ENCODE measurements at regions not wholly inside any gene's neighbourhood (a gene's known extent, or its start where the extent isn't known, plus 50 kb on each side); places are given as distances from the start of the nearest gene placed in this dataset.

DNA sequence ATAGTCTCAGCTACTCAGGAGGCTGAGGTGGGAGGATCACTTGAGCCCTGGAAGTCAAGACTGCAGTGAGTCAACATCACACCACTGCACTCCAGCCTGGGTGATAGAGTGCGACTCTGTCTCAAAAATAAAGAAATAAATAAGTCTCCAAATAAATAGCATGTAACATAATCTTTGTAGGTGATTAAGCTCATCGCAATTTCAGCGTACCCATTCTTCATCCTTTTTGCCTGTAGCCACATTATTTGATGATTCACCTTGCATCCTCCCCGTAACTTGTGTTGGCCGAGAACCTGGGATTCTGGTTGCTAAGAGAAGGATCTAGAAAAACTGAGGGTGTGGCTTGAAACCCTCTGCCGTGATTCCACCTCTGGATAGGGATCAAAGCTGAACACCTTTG, 115.1 kb downstream of the GALC start:
- TF ChIP-seq, protein P1, sequence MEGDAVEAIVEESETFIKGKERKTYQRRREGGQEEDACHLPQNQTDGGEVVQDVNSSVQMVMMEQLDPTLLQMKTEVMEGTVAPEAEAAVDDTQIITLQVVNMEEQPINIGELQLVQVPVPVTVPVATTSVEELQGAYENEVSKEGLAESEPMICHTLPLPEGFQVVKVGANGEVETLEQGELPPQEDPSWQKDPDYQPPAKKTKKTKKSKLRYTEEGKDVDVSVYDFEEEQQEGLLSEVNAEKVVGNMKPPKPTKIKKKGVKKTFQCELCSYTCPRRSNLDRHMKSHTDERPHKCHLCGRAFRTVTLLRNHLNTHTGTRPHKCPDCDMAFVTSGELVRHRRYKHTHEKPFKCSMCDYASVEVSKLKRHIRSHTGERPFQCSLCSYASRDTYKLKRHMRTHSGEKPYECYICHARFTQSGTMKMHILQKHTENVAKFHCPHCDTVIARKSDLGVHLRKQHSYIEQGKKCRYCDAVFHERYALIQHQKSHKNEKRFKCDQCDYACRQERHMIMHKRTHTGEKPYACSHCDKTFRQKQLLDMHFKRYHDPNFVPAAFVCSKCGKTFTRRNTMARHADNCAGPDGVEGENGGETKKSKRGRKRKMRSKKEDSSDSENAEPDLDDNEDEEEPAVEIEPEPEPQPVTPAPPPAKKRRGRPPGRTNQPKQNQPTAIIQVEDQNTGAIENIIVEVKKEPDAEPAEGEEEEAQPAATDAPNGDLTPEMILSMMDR (IDR thresholded peaks at IDR 0.05): no peak
- TF ChIP-seq, protein P2, sequence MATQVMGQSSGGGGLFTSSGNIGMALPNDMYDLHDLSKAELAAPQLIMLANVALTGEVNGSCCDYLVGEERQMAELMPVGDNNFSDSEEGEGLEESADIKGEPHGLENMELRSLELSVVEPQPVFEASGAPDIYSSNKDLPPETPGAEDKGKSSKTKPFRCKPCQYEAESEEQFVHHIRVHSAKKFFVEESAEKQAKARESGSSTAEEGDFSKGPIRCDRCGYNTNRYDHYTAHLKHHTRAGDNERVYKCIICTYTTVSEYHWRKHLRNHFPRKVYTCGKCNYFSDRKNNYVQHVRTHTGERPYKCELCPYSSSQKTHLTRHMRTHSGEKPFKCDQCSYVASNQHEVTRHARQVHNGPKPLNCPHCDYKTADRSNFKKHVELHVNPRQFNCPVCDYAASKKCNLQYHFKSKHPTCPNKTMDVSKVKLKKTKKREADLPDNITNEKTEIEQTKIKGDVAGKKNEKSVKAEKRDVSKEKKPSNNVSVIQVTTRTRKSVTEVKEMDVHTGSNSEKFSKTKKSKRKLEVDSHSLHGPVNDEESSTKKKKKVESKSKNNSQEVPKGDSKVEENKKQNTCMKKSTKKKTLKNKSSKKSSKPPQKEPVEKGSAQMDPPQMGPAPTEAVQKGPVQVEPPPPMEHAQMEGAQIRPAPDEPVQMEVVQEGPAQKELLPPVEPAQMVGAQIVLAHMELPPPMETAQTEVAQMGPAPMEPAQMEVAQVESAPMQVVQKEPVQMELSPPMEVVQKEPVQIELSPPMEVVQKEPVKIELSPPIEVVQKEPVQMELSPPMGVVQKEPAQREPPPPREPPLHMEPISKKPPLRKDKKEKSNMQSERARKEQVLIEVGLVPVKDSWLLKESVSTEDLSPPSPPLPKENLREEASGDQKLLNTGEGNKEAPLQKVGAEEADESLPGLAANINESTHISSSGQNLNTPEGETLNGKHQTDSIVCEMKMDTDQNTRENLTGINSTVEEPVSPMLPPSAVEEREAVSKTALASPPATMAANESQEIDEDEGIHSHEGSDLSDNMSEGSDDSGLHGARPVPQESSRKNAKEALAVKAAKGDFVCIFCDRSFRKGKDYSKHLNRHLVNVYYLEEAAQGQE (IDR thresholded peaks at IDR 0.05; ENCODE audit: insufficient read depth in 1 of 2, low read depth in 2 of 2, low read length in 1 of 2): no peak
- TF ChIP-seq POLR2AphosphoS5 (IDR thresholded peaks at IDR 0.05; ENCODE audit: low read depth, low read length): no peak
- TF ChIP-seq SIN3A (IDR thresholded peaks at IDR 0.05; ENCODE audit: borderline replicate concordance, insufficient read depth, low read depth, low read length): no peak

Measured in Panc1 (cell line).